ENCODE measurements at regions not wholly inside any gene's neighbourhood (a gene's known extent, or its start where the extent isn't known, plus 50 kb on each side); places are given as distances from the start of the nearest gene placed in this dataset.

DNA sequence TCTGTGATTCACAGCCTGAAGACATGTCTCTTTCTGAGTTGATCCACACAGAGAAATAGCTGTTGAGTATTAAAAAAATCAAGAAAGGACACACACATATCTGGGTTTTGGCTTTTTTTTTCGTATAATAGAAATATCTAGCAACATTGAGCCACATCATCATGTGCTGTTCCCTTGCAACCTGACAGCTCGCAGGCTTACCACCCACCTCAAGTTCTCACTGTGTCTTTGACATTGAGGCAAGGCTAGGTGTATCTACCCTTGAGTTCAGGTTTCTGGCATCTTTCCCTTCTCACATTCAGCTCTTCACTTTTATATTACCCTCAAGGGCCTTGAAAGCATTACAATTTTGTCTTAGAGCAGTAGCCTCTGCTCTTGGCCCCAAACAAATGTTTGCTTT lies 490.3 kb upstream of the KIRREL3 start:
- no peak for DNase-seq (ENCODE audit: low spot score)

DNA sequence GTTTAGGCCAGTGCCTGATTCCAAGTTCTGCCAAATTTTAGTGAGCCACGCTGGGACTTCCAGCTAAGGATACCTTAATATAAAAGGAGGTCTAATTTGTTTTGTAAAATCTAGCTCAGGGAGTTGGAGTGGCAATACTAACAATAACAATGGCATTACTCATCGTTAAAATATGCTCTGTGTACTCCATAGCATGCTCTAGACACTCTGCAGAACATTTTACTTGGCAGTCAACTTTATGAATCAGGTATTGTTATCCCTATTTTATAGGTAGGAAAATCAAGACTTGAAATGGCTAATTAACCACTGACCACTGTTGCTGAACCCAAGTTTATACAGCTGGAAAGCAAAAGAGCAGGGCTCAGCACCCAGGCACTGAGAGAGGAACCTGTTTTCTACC lies 485.0 kb upstream of the KIRREL3 start:
- DNase-seq (ENCODE audit: low spot score), result peak; percentile 30

DNA sequence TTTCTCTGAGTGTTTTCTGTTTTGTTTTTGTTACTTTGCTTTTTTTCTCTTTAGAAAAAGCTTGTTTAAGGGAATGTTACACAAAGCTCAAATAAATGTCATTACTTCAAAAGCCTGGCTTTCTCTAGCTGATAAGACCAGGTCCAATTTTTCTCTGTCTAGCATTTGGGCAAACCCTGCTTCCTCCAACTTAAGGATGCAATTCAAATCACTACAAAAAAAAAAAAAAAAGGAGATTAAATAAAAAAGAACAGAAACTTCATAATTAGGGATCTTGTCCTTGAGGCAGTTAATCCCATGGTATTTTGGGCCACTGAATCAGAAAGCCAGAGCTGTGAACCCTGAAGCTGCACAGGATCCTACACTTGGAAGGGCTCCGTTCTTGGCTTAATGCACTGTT lies 480.8 kb upstream of the KIRREL3 start:
- DNase-seq (ENCODE audit: low spot score), result no peak

DNA sequence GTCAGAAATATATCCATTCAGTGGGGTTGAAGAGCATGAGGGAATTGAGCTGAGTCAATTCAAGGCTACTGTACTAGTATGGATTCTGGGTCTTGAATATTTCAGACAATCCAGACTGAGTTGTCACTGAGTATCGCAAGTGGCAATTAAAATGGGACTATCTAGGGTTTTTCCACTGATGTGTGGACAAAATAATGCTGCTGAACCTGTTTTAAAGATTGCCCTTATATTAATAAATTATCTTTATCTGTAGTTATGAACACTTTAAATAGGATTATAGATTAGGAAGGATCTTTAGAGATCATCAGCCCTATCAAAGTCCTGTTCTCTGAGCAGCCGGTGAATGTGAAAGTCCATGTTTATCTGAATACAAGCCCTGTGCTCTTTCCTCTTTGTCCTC lies 478.3 kb upstream of the KIRREL3 start:
- DNase-seq (ENCODE audit: low spot score), result no peak

DNA sequence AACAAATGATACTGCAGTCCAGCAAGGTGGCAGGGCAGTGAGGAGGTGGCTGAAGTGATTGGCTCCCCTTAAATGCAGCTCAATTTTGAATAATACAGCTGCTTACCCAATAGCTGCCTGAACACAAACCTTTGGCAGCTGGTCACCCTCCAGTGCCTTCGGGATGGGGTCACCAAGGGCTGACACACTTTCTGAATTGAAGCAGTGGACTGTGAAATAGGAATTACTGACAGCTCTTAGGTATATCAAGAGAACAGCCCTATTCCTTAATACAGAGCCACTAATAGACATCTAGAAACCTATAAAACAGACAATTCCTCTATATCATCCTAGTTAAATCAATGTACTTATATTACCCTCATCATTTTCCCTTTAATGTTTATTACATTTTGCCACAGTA lies 474.2 kb upstream of the KIRREL3 start:
- no peak for DNase-seq (ENCODE audit: low spot score)

DNA sequence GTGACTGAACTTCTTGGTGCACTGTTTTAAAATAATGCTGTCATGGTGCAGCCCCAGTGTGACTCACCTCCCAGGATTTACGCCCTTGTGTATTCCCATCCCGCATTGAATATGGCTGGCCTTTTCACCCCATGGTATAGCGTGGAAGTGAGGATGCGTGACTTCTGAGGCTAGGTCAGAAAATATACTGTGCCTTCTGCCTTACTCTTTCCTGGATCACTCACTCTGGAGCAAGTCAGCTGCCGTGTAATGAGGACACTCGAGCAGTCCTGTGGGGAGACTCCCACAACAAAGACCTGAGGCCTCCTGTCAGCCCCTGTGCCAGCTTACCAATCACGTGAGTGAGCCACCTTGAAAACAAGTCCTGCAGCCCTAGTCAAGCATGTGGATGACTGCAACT lies 471.9 kb upstream of the KIRREL3 start:
- DNase-seq (ENCODE audit: low spot score), result no peak

DNA sequence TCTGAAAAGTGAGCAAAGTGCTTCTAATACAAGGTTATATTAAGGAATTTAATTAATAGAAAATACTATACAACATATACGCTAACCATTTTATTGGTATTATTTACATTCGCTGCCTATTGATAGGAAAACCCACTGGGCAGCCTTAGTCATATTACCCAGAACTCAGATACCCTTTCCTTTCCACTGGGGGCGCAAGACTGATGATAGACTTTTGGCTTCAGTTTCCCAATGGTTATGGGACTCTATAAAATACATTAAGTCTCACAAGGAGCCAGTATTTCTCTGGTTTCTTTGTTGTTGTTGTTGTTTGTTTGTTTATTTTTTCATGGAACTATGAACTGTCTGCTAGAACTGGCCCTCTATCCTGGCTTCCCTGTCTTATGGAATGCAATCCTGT lies 471.1 kb upstream of the KIRREL3 start:
- DNase-seq (ENCODE audit: low spot score), result no peak

DNA sequence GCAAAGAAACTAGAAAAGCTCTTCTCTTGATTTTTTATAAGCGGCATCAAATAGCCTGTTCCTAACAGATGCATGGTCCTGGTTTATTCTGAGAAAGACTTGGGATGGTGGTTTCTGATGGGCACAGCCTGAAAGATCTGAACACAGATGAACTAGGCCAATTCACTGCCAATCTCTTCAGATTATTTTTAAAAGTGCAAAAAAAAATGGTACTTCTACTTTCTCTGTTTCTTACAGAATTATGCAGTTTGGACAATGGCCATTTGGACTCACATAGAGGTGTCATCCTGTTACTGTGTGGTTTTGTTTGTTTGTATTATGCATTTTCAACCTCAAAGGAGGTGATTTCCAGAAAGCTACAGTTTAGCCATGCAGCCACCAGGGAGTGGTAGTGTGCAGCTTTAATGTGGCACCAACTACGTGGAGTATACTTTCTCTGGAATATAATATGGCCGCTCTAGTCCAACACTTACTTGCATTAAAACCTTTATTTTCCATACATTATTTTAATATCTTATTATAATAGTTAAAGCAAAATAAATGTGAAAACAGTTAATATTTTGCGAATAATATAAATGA lies 469.8 kb upstream of the KIRREL3 start:
- peak; percentile 9 for DNase-seq (ENCODE audit: low spot score)

DNA sequence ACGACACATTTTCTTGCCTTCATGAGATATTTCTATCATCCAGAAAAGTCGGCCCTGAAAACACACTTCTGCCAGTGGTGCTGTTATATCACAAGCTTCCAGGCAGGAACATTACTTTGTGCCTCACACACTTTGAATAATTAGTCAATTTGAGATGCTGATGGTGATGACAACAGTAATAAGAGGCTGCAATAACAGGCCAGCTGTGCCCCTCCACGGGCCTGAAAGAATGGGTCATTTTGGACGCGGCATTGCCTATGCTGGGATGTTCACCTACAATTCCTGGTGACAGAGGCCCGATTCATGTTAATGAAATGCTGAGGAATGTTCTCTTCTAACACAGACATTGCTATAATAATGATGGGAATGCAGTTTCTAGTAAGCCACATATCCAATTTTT lies 463.8 kb upstream of the KIRREL3 start:
- no peak for DNase-seq (ENCODE audit: low spot score)

DNA sequence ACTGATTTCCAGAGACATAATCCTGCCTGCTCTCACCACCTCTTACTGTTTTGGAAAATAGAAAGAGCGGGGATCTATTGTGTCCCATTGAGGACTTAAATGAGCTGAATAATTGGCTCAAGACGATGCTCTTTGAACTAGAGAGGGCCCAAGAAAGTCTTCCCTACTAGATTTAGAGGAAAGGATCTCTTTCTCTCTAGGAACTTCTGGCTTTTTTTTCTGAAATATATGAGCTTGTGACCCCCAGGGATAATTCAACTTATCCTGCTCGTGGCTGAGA lies 461.4 kb upstream of the KIRREL3 start:
- no peak for DNase-seq (ENCODE audit: low spot score)

DNA sequence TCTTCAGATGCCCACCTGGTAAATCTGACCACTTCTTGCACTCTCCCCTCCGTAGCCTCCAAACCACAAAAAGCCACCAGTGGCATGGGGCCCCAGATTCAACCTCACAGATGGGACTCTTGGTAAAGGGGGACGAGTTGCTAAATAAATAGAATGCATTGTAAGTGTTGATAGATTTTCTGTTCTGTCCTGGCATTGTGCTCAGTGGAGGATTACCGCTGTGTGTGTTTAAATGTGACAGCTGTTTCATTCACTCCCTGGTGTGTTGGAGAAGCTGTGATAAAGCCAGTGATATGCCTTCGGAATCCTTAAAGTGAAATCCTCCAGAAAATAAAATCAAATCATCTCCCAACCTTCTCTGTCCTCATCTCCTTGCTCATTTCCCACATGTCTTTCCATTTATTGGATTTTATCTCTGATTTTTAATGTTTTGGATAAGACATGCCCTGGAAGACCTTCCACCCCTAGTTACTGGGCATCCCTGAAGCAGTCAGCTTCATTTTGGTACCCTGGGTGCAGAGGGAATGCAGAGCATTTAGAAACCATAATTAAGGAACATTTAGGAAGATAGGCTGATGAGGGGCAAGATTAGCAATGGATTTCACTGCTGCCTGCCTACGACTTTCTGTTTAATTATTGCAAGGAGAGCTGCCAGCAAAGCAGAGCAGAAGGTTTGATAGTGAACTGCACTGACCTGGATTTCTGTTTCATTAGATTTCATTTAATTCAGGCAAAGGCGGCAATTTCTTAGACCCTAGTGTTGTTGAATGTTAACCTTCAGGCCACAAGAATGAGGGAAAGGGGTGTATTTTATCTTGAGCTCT lies 460.9 kb upstream of the KIRREL3 start:
- DNase-seq (ENCODE audit: low spot score), result no peak

DNA sequence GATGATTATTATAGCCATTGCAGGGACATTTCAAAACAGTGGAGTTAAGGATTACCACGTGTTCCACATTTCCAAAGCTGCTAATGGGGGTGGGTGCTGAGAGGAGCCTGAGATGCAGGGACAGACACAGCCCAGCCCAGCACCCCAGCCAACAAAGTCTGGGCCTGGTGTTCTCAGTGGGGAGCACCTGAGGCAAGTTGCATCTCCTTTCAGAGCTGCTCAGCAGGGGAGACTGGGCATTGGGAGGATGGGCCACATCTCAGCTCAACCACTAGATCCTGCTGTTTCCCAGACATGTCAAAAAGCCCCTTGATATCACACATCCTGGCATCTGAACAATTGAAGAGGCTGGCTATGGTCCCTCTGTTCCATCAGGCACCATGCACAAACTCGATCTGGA lies 458.0 kb upstream of the KIRREL3 start:
- no peak for DNase-seq (ENCODE audit: low spot score)

DNA sequence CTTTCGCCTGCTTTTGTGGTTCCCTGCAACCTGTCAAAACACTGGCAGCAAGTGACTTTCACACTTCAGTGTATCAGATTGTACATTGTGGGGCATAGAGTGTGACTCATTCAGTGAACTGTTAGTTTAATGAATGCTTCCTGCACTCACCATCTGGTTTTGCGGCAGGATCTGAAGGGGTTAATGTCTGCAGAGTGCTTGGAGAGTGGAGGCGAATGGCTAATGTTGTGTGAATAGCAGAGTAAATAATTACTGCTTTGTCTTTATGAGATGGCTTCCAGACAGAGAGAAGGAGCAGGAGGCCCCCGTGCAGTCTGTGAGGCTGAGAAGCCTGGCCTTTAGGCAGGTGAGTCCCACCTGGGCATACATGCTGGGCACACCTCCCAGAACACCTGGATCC lies 454.3 kb upstream of the KIRREL3 start:
- DNase-seq (ENCODE audit: low spot score), result peak; percentile 44

DNA sequence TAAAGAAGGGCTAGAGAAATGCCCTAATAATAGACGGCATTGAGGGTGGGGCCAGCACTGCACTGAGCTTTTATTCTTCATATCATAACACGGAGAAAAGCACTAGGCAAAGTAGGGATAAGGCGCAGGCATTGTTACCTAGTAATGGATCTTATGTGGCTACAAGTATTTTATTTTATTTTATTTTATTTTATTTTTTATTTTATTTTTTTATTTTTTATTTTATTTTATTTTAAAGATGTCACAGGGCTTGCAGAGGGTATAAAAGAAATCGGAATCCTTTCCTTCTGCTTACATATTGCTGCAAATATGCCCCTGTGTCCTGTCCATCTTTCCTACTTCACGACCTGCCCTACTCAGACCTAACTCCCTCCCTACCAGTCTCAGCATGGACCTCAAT lies 452.0 kb upstream of the KIRREL3 start:
- no peak for DNase-seq (ENCODE audit: low spot score)

DNA sequence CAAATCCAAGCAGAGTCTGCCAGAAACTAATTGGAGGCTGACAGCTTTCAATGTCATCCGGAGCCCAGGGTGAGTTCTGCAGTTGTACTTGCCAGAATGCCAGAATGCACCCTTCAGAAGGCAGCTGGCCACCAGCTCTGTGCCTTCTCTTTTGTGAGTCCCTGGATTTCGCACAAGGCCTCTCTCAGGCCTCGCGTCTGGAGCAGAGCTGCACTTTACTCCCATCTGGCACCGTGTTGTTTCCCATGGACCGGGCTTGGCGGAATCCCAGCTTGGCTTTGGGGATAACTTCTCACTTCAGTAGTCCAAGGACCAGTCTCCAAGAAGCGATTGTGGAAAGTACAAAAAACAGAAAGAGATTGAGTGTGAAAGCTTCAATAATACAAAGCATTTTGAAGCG lies 451.3 kb upstream of the KIRREL3 start:
- DNase-seq (ENCODE audit: low spot score), result no peak

DNA sequence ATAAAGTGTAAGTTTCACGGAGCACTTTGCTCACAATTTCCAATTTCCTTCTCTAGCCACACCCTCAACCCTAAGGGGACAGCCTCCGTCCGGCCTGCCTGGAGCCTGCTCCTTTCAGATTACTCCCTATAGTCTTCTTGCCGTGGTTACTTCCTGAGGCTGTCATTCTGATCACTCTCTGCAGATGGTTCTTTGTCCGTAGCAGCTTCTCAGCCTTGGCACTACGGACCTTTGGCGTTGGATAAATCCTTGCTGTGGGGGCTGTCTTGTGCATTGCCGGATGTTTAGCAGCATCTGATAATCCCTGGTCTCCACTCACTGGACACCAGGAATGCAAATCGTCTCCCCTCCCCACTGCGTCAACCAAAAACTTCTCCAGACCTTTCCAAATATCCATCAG lies 447.5 kb upstream of the KIRREL3 start:
- no peak for DNase-seq (ENCODE audit: low spot score)

DNA sequence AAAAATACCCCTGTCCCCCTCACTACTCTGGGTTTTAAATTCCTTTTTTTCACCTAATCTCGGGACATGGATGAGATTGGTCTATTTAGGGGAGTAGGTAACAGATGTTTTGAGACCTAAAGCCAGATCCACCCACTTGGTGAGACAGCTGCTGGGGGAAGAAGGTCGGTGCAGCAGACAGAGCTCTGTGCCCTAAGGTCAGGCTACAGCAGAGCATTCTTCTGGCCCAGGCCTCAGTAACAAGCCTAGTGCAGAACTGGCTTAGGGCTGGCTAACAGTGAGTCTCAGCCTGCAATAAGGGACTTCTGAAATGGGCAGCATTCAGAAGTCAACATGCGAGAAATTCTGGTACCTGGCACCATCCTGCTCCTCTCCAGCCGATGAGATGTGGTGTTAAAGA lies 444.9 kb upstream of the KIRREL3 start:
- DNase-seq (ENCODE audit: low spot score), result no peak

DNA sequence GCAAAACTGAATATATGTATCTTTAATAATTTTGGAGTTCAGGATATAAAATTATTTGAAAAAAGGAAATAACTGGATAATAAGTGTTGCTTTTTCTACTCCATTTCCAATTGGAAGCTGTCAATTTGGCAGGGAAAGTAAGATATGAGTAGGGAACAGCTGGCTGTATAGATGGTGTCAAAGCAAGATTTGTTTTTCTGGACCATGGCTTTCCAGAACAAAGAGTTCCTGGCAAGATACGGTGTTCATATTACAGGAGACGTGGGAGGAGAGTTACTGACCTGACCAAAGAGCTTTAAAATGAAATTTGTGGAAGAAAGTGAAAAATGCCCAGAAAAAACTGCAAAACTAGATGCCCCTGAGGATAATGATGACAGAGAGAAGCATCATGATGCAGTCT lies 442.7 kb upstream of the KIRREL3 start:
- no peak for DNase-seq (ENCODE audit: low spot score)

DNA sequence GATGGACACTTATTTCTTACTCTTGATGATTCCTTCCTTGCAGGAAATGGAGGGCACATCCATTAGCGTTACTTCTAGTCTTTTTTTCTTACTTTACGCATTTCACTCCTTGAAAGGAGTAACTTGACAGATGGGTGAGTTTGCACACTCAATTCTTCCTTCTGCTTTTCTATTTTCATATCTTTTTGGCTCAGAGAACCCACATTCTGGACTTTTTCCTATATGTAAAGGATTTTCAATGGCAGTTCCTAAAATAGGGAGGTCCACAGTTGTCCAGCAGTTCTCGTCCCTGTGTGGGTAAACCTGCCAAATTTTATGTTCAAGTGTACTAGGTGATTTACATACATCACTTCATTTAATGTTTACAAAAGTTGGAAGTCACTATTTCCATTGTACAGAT lies 440.0 kb upstream of the KIRREL3 start:
- no peak for DNase-seq (ENCODE audit: low spot score)

DNA sequence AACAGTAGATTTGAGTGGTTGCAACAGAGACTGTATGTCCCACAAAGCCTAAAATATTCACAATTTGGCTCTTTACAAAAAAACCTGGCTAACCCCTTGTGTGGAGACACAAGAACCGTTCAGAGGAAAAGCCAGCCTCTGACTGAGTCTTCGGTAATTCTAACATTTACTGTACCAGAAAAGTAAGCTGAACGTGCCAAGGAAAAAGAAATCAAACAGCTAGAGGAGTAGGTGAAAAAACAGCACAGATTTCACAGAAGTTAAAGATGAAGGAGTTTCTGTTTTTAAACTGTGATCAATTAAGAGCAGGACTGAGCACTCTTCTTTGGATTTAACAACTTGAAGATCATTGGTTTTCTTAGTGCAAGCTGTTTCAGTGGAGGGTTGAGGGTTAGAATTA lies 424.7 kb upstream of the KIRREL3 start:
- no peak for DNase-seq (ENCODE audit: low spot score)

DNA sequence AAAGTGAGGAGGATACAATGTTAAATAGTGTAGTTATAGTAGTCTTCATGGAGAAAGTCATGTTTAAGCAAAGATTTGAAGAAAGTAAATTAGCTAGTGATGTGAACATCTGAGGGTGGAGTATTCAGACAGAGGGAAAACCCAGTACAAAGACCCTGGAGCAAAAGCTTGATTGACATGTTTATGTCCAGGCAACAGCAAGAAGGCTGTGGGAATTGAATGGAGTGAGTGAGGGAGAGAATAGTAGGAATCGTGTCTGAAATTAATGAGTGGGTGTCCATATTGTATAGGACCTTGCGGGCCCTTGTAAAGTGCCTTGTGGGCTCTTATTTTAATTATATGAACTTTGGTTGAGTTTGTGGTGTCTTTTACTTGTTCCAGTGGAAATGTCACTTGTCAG lies 424.1 kb upstream of the KIRREL3 start:
- DNase-seq (ENCODE audit: low spot score), result no peak

DNA sequence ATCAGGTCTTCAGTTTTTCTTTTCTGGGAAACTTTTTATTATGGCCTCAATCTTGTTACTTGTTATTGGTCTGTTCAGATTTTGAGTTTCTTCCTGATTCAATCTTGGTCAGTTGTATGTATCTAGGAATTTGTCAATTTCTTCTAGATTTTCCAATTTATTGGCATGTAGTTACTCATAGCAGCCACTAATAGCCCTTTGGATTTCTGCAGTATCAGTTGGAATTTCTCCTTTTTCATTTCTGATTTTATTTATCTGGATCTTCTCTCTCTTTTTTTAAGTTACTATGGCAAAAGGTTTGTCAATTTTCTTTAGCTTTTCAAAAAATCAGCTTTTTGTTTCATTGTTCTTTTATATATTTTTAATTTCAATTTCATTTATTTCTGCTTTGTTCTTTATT lies 419.6 kb upstream of the KIRREL3 start:
- DNase-seq (ENCODE audit: low spot score), result no peak

DNA sequence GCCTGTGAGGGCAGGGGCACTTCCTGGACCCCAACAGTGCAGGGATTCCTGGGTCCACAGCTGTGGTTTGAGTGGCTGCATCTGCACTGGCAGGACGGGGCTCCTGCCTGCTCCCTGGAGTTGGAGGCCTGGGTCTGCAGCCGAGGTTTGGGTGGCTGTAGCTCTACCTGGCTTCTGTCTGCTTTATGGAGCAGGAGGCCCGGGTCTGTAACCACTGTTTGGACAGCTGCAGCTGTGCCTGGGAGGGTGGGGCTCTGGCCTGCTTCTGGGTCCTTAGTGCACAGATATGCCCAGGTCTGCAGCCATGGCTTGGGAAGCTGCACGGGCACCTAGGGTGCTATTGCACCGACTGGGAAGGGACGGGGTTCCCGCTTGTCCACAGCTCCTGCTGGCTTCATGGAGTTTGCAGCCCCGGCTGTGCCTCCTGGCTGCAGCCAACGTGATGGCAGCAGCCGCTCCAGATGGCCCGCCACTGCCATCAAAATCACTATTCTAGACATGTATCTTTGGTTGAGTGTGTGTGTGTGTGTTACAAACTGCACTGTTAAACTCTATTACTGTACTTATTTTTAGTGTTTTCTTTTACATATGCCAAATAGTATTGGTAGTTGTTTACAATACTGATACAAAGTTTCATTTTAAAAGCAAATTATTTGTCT lies 412.3 kb upstream of the KIRREL3 start:
- no peak for DNase-seq (ENCODE audit: low spot score)

DNA sequence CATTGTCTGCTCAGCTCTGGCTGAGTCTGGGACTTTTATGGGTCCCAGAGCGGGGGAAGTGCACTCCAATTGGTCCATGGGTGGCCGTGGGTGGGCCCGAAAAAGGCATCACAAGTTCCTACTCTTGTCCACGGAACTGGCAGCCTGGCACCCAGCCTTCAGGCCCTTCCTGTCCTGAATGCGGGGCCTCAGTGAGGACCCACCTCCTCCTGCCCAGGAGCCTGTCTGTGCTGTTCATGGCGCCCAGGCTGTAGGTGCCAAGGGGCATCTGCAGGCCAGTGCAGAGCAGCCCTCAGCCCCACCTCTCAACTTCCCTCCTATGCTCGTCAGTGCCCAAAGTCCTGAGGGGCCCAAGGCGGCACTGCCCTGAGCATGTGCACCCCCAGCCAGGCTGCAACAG lies 411.7 kb upstream of the KIRREL3 start:
- DNase-seq (ENCODE audit: low spot score), result no peak

Data from SW480 (cell line).